Cardiac fibroblast (primary cell): ENCODE measurements at regions not wholly inside any gene's neighbourhood (a gene's known extent, or its start where the extent isn't known, plus 50 kb on each side); places are given as distances from the start of the nearest gene placed in this dataset.

Source experiments
- DNase-seq, 2 donors: peaks; one replicate each; pipeline versions ENCODE4 v3.0.0 to v3.0.0-alpha.2; 2010; ENCODE audit warnings: low read depth in 2 of 2
- H3K4me3 ChIP-seq, 2 donors: replicated peaks in 1 of 2; 1 replicate in 1 of 2; 2 replicates in 1 of 2; pipeline ENCODE4 v1.5.1; 2011; ENCODE audit warnings: low read depth in 2 of 2, low read length in 2 of 2, mild to moderate bottlenecking in 2 of 2, moderate library complexity in 1 of 2
- TF ChIP-seq, protein P1 (sequence below): IDR thresholded peaks from one replicate; pipeline ENCODE4 v1.5.1; 2011; ENCODE audit warnings: low read depth, mild to moderate bottlenecking, low read length, inconsistent platforms

DNA sequence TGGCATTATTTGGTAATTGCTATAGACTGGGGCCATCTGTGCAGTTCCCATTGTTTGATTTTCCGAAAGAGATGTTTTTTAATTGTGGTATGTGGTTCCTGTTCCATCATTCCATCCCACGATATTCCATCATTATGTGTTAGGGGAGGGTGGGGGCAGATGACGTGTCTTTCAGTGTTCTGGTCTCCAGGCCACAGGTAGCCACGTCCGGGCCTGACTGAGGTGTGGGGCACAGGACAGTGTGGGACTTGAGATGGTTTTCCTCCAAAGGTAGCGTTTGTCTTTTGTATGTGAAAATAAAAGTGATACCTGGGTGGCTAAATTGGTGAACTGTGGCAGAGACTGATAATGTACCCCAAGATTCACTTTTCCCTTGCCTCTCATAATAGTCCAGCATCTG, 192.2 kb upstream of the HAAO start:
- TF ChIP-seq, protein P1, sequence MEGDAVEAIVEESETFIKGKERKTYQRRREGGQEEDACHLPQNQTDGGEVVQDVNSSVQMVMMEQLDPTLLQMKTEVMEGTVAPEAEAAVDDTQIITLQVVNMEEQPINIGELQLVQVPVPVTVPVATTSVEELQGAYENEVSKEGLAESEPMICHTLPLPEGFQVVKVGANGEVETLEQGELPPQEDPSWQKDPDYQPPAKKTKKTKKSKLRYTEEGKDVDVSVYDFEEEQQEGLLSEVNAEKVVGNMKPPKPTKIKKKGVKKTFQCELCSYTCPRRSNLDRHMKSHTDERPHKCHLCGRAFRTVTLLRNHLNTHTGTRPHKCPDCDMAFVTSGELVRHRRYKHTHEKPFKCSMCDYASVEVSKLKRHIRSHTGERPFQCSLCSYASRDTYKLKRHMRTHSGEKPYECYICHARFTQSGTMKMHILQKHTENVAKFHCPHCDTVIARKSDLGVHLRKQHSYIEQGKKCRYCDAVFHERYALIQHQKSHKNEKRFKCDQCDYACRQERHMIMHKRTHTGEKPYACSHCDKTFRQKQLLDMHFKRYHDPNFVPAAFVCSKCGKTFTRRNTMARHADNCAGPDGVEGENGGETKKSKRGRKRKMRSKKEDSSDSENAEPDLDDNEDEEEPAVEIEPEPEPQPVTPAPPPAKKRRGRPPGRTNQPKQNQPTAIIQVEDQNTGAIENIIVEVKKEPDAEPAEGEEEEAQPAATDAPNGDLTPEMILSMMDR: no peak
- DNase-seq: no peak
- no peak overlapping the region for H3K4me3 ChIP-seq

DNA sequence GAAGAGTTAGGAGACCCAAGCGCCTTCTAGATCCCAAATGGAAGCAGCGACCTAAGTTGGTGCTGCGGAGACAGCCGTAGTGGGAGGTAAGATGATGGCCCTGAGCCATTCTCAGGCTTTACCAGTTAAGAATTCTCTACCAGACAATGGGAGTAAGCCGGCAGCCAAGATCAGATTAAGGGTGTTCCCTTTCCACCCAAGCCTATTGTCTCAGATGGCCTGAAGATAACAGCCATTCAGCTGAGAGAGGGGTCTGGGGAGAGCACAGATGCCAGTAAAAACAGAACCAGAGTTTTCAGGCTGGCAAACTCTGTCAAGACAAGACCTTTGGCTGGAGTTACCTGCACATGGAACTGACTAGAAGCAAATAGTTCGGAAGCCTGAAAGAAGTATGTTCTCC, 191.7 kb upstream of the HAAO start:
- H3K4me3 ChIP-seq: no peak overlapping the region
- TF ChIP-seq, protein P1: no peak
- DNase-seq: no peak

DNA sequence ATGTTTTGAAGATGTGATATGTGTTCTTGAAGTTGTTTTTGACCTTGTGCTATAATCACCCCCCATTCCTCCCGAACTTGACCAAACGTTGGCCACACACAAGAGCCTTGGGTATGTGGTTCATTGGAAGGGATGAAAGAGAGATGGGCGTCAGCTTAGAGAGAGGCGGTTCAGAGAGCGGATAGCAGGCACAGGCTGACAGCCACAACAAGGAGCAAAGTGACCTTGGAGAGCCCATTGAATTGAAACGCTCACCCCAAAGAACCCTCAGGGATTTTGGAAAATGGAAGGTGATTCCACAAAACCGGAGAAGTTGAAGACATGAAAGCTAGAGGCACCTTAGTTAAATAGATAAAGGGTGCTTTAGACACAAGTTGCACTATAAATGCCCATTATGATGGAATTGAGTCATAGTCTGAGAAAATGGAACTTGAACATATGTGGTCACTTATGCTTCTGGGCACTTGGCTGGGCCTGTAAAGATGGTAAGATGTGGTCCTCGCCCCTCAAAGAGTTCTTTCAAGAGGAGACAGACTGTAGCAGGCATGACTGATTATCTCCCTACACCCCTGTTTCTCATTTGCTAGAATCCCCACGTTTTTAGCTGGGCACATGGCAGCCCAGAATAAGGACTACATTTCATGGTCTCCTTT, 188.5 kb upstream of the HAAO start:
- TF ChIP-seq, protein P1: no peak
- no peak overlapping the region for H3K4me3 ChIP-seq
- no peak for DNase-seq

DNA sequence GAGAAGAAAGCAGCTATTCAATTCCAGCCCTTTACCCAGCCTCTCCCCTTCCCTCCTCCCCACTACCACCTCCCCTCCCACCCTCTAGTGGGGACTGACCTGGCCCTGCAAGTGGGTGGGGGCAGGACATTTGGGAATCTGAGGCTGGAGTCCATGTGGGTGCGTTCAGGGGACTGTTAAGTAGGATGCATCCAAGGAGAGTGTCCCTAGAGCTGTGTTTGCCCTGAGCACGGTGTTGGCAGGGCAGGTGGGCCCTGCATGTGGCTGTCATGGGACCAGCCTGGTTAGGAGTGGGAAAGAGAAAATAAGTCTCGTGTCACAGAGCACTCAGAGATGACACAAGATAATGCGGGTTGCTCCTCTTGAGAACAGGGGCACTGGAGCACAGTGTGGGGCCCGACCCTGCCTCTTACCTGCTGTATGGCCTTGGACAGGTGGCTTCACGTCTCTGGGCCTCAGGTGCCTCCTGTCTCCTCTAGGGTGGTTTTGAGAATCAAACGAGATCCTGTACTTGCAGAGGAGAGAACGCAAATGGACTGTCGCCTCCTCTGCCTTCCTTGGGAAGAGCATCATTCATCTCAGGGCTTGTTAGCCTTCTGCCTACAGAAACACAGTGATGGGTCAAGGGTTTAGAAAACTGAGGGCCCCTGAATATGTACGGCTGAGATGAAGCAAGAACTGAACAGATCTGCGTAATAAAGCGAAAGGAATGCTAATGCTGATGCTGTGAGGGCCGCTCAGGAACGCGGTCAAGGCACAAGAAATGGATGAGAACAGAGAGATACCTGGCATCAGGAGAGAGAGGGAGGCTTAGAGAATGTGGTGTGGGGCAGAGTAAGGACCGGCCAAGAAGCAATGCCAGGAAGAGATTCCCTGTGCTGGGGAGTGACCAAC, 187.7 kb upstream of the HAAO start:
- DNase-seq: no peak
- TF ChIP-seq, protein P1: no peak
- no peak overlapping the region for H3K4me3 ChIP-seq

DNA sequence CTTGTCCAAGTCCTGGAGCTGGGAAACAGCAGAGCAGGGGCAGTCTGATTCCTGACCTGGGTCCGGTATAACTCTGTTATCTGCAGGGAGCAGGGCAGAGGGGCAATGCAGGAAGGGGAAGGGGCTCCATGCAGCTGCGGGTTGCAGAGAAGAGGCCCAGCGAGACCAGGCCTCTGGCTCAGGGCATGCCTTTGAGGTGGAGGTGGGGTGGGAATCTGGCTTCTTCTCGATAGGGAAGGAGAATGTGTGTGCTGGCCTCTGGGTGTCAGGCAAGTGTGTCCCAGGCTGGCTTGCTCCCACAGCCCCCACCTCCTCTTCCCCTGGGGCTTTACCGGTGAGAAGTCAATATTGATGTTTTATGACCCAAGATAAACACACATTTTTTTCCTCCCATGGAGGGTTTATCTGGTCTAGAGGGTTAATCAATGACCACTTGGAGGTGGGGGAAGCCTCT, 187.1 kb upstream of the HAAO start:
- H3K4me3 ChIP-seq: no peak overlapping the region
- DNase-seq: no peak
- TF ChIP-seq, protein P1: no peak

DNA sequence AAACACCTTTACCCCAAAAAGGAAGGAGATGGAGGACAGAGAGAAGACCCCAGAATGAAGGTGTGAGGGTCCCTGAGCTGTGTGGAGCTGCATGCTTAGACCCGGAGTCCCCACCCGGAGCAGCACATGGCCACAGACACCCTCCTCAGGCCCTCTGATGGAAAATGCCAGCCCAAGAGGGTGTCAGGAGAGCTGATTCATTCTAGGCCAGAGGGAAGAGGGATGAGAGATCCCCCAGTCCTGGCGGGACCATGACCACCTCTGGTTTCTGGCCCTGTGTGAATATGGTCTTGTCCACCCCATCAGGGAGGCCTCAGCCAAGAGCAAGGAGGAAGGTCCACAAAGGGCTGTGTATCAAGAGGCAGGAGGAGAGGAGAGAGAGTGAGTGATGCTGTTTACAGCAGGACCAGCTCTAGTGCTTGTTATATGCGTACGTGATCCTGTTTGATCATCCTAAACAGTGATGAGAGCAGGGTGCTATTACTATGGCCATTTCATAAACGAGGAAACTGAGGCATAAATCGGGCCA, 186.6 kb upstream of the HAAO start:
- no peak overlapping the region for H3K4me3 ChIP-seq
- TF ChIP-seq, protein P1: no peak
- no peak for DNase-seq
